SK-N-SH (cell line): ENCODE measurements at regions not wholly inside any gene's neighbourhood (a gene's known extent, or its start where the extent isn't known, plus 50 kb on each side); places are given as distances from the start of the nearest gene placed in this dataset.

ENCODE experiments used
- CTCF ChIA-PET: fragments of 300-600, 350-600 bp; formaldehyde crosslinking; extraction: SDS; loops from one replicate; lab custom pipeline; 2021; lab: Yijun Ruan, JAX
- POLR2A ChIA-PET: fragments of 350-600 bp; sonication (Branson Sonifier 250); formaldehyde crosslinking; extraction: SDS; loops from one replicate; lab custom pipeline; 2020; ENCODE audit warnings: antibody characterized with exemption, inconsistent platforms; lab: Yijun Ruan, JAX
- DNase-seq: peaks from one replicate; pipeline ENCODE4 v3.0.0; 2012
- H2AFZ ChIP-seq: fragments of 200-600 bp; sonication (generic); 2 replicates; pipeline ENCODE4 v1.8.1; 2016; ENCODE audit warnings: antibody characterized with exemption, mild to moderate bottlenecking, low read depth
- H3F3A ChIP-seq: fragments of 200-600 bp; sonication (generic); replicated peaks from 2 replicates; pipeline ENCODE3; 2016; ENCODE audit warnings: antibody characterized with exemption, mild to moderate bottlenecking; ENCODE audit not compliant: insufficient read depth
- H3K27ac ChIP-seq, 2 experiments: fragments of 200-500 bp in 1 of 2; fragments of 200-600 bp in 1 of 2; sonication (Bioruptor generic) in 1 of 2; sonication (generic), shearing (Covaris generic) in 1 of 2; 2 replicates each; pipeline versions ENCODE4 v1.5.1 to v1.6.1; 2014 to 2016; ENCODE audit warnings: low read depth in 2 of 2, inconsistent platforms in 1 of 2, low read length in 1 of 2, mild to moderate bottlenecking in 1 of 2, mixed read lengths in 1 of 2
- H3K27me3 ChIP-seq: fragments of 200-600 bp; sonication (generic), shearing (Covaris generic); 2 replicates; pipeline ENCODE4 v1.6.1; 2016; ENCODE audit warnings: mixed run types; ENCODE audit not compliant: insufficient read depth
- H3K36me3 ChIP-seq, 2 experiments: fragments of 200-500 bp in 1 of 2; fragments of 200-600 bp in 1 of 2; sonication (Bioruptor generic) in 1 of 2; sonication (generic) in 1 of 2; replicated peaks in 1 of 2; 2 replicates each; pipeline versions ENCODE3 to v1.5.1; 2014 to 2016; ENCODE audit warnings: low read length in 1 of 2, mild to moderate bottlenecking in 1 of 2; ENCODE audit not compliant: insufficient read depth in 2 of 2, control insufficient read depth in 1 of 2
- H3K4me1 ChIP-seq, 2 experiments: fragments of 200-500 bp in 1 of 2; fragments of 200-600 bp in 1 of 2; sonication (Bioruptor generic) in 1 of 2; sonication (generic), shearing (Covaris generic) in 1 of 2; 2 replicates each; pipeline versions ENCODE4 v1.5.1 to v1.6.1; 2014 to 2016; ENCODE audit warnings: low read depth in 1 of 2, low read length in 1 of 2, mixed run types in 1 of 2; ENCODE audit not compliant: insufficient read depth in 2 of 2, control insufficient read depth in 1 of 2
- H3K4me2 ChIP-seq: fragments of 200-600 bp; sonication (generic), shearing (Covaris generic); 2 replicates; pipeline ENCODE4 v1.6.1; 2017; ENCODE audit warnings: mixed run types
- H3K4me3 ChIP-seq, 2 experiments: fragments of 200-500 bp in 1 of 2; fragments of 200-600 bp in 1 of 2; sonication (Bioruptor generic) in 1 of 2; sonication (generic), shearing (Covaris generic) in 1 of 2; 2 replicates each; pipeline versions ENCODE4 v1.5.1 to v1.8.1; 2014 to 2016; ENCODE audit warnings: low read depth in 2 of 2, inconsistent platforms in 1 of 2, low read length in 1 of 2, mild to moderate bottlenecking in 1 of 2, mixed read lengths in 1 of 2, moderate library complexity in 1 of 2
- H3K79me2 ChIP-seq: fragments of 200-600 bp; sonication (generic); 2 replicates; pipeline ENCODE4 v1.8.1; 2017; ENCODE audit warnings: mild to moderate bottlenecking; ENCODE audit not compliant: insufficient read depth
- H3K9ac ChIP-seq: fragments of 200-600 bp; sonication (generic); 2 replicates; pipeline ENCODE4 v1.6.1; 2017; ENCODE audit warnings: mixed run types
- H3K9me2 ChIP-seq: fragments of 200-600 bp; sonication (generic); 2 replicates; pipeline ENCODE4 v1.6.1; 2017; ENCODE audit warnings: mixed run types
- H3K9me3 ChIP-seq: fragments of 200-600 bp; sonication (generic); 2 replicates; pipeline ENCODE4 v1.6.1; 2017; ENCODE audit warnings: mixed run types, mild to moderate bottlenecking, moderate library complexity
- H4K20me1 ChIP-seq: fragments of 200-600 bp; sonication (generic); 2 replicates; pipeline ENCODE4 v1.6.1; 2017; ENCODE audit warnings: mild to moderate bottlenecking, mixed run types; ENCODE audit not compliant: insufficient read depth
- CHD2 ChIP-seq: fragments of 150-350 bp; IDR thresholded peaks from 2 replicates; pipeline ENCODE4 v1.6.1; 2018; ENCODE audit warnings: low read length; ENCODE audit not compliant: partially characterized antibody
- ELF1 ChIP-seq: IDR thresholded peaks from 2 replicates; pipeline ENCODE4 v1.4.0; 2012
- EP300 ChIP-seq, 2 experiments: IDR thresholded peaks; 2 replicates each; pipeline versions ENCODE4 v1.4.0 to v1.6.1; 2012; ENCODE audit warnings: borderline replicate concordance in 1 of 2, low read depth in 1 of 2, low read length in 1 of 2
- FOXJ3 ChIP-seq: sonication (generic); formaldehyde crosslinking; IDR thresholded peaks from 2 replicates; pipeline ENCODE4 v1.5.1; 2020; ENCODE audit warnings: mild to moderate bottlenecking, missing genetic modification reagents
- IRF3 ChIP-seq: fragments of 150-350 bp; IDR thresholded peaks from 2 replicates; pipeline ENCODE4 v1.6.1; 2016; ENCODE audit warnings: mild to moderate bottlenecking, low read depth, low read length
- JUND ChIP-seq: IDR thresholded peaks from 2 replicates; pipeline ENCODE4 v1.4.0; 2012
- NRF1 ChIP-seq: IDR thresholded peaks from 2 replicates; pipeline ENCODE4 v1.6.1; 2012; ENCODE audit warnings: low read depth, mild to moderate bottlenecking, low read length
- PBX3 ChIP-seq: IDR thresholded peaks from 2 replicates; pipeline ENCODE4; 2012
- POLR2AphosphoS5 ChIP-seq: IDR thresholded peaks from 2 replicates; pipeline ENCODE4 v1.6.1; 2012; ENCODE audit warnings: low read depth, low read length
- RCOR1 ChIP-seq: fragments of 150-350 bp; IDR thresholded peaks from 2 replicates; pipeline ENCODE4 v1.6.1; 2017; ENCODE audit warnings: antibody characterized with exemption, low read length
- SIN3A ChIP-seq: IDR thresholded peaks from 2 replicates; pipeline ENCODE4 v1.6.1; 2012; ENCODE audit warnings: low read depth, mild to moderate bottlenecking, low read length, moderate library complexity, borderline replicate concordance
- TAF1 ChIP-seq: IDR thresholded peaks from 2 replicates; pipeline ENCODE4 v1.6.1; 2012; ENCODE audit warnings: low read depth, mild to moderate bottlenecking, low read length, moderate library complexity, borderline replicate concordance
- TCF12 ChIP-seq: IDR thresholded peaks from 2 replicates; pipeline ENCODE4 v1.4.0; 2012
- WGBS: methylation state at CpG from one replicate; pipeline ENCODE4 v1.1.6; 2017; ENCODE audit warnings: low lambda C conversion rate; 5-methylcytosine and 5-hydroxymethylcytosine counted together

GRCh38 chr12:111010916-111011657 is 90.7 kb upstream of the MYL2 start (continued):
- TF ChIP-seq IRF3 (no peak), ELF1 (no peak), TAF1 (no peak), TCF12 (no peak)

GRCh38 chr12:111010061-111010460 is 89.7 kb upstream of the MYL2 start:
- Histone ChIP-seq H3K9me2 (no peaks in the 10 kb centered on the region), H3K79me2 (no peaks in the 10 kb centered on the region), H3F3A (no peaks in the 10 kb centered on the region), H3K9me3 (no peaks in the 10 kb centered on the region), H3K36me3 (no peaks in the 10 kb centered on the region), H3K4me3 (no peak overlapping the region), H3K4me1 (no peaks in the 10 kb centered on the region), H3K27me3 (no peaks in the 10 kb centered on the region), H3K4me2 (no peak overlapping the region), H4K20me1 (no peaks in the 10 kb centered on the region), H2AFZ (no peak overlapping the region), H3K9ac (no peak overlapping the region), H3K27ac (no peak overlapping the region)
- ChIA-PET CTCF (interaction anchor here (1.1 kb wide), 1 partner anchor 116 kb away, joined by 3 read pairs; no protein-coding TSS in a partner anchor), POLR2A (no interaction called here)
- no peak for DNase-seq
- TF ChIP-seq ELF1 (no peak), POLR2AphosphoS5 (no peak), CHD2 (no peak), EP300 (IDR thresholded peaks at IDR 0.05; ENCODE audit: borderline replicate concordance in 1 of 2, low read depth in 1 of 2, low read length in 1 of 2) (no peak), SIN3A (no peak), JUND (no peak), PBX3 (no peak), IRF3 (no peak), NRF1 (no peak), FOXJ3 (CRISPR knock-in tag) (no peak), RCOR1 (no peak)
- whole genome bisulfite sequencing = 26% methylated on average over 3 of the region's 3 CpGs
